Uterus (tissue), 2 donors: ENCODE measurements at regions not wholly inside any gene's neighbourhood (a gene's known extent, or its start where the extent isn't known, plus 50 kb on each side); places are given as distances from the start of the nearest gene placed in this dataset.

Experiments
- CTCF ChIP-seq, 4 experiments: fragments of 200-600 bp in 2 of 4; fragments of 450-650 bp in 2 of 4; sonication (generic) in 2 of 4; IDR thresholded peaks; one replicate each; pipeline ENCODE4 v1.5.1; 2016 to 2019; ENCODE audit warnings: antibody characterized with exemption in 4 of 4, mild to moderate bottlenecking in 2 of 4, moderate library complexity in 1 of 4
- POLR2A ChIP-seq, 2 donors: fragments of 450-650 bp; IDR thresholded peaks; one replicate each; pipeline ENCODE4 v1.6.1; 2016; ENCODE audit warnings: antibody characterized with exemption in 2 of 2, mild to moderate bottlenecking in 1 of 2, moderate library complexity in 1 of 2

GRCh38 chr3:117893001-117893400, 1141.6 kb downstream of the IGSF11 start:
- TF ChIP-seq CTCF (IDR thresholded peaks at IDR 0.05): no peak
- TF ChIP-seq POLR2A (IDR thresholded peaks at IDR 0.05): no peak
